AG04450 (cell line): ENCODE measurements at regions not wholly inside any gene's neighbourhood (a gene's known extent, or its start where the extent isn't known, plus 50 kb on each side); places are given as distances from the start of the nearest gene placed in this dataset.

Experiments used
- CTCF ChIA-PET: fragments of 300-600, 350-600 bp; formaldehyde crosslinking; extraction: SDS; loops from one replicate; lab custom pipeline; 2022; ENCODE audit warnings: antibody characterized with exemption, inconsistent platforms; lab: Charles Lee
- POLR2A ChIA-PET: fragments of 350-600 bp; formaldehyde crosslinking; extraction: SDS; loops from one replicate; lab custom pipeline; 2021; ENCODE audit warnings: antibody characterized with exemption, inconsistent platforms; lab: Yijun Ruan, JAX
- DNase-seq: peaks from one replicate; pipeline ENCODE4 v3.0.0-alpha.2; 2011; ENCODE audit warnings: low read depth, low spot score
- H3K27ac ChIP-seq: one replicate; pipeline ENCODE4 v1.5.1; 2012; ENCODE audit warnings: low read depth, low read length, control low read depth
- H3K27me3 ChIP-seq: one replicate; pipeline ENCODE4 v1.6.0; 2012; ENCODE audit warnings: low read length; ENCODE audit not compliant: control insufficient read depth, insufficient read depth
- H3K4me3 ChIP-seq: 2 replicates; pipeline ENCODE4 v1.5.1; 2011; ENCODE audit warnings: mild to moderate bottlenecking, low read depth, low read length, control low read depth
- H3K9me3 ChIP-seq: 2 replicates; pipeline ENCODE4 v1.5.1; 2012; ENCODE audit warnings: low read length; ENCODE audit not compliant: control insufficient read depth, insufficient read depth
- TF ChIP-seq, protein P1 (sequence below): IDR thresholded peaks from 2 replicates; pipeline ENCODE4 v1.5.1; 2011; ENCODE audit warnings: low read depth, low read length, control low read depth, inconsistent platforms

DNA sequence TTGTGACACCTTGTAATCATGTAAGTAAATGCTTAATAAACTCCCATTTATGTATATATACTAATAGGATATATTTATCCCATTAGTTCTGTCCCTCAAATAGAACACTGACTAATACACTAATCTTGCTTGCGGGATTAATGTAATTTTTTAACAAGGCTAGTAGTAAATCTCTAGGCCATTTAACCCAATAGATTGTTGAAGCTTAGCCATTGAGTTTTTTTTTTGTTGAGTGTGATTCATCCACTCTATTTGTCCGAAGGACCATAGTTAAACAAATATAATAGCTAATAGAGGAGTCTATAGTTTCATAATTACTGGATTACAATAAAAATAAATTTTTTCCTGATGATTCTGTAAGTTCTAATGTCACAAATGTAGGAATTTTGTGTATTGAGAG is 474.4 kb downstream of the CDH9 start:
- DNase-seq: no peak
- Histone ChIP-seq H3K27me3 (no peaks in the 10 kb centered on the region), H3K4me3 (no peak overlapping the region), H3K27ac (no peak overlapping the region), H3K9me3 (peaks cover 15% of the 10 kb centered on the region)
- ChIA-PET POLR2A (no interaction called here), CTCF (no interaction called here)
- TF ChIP-seq, protein P1, sequence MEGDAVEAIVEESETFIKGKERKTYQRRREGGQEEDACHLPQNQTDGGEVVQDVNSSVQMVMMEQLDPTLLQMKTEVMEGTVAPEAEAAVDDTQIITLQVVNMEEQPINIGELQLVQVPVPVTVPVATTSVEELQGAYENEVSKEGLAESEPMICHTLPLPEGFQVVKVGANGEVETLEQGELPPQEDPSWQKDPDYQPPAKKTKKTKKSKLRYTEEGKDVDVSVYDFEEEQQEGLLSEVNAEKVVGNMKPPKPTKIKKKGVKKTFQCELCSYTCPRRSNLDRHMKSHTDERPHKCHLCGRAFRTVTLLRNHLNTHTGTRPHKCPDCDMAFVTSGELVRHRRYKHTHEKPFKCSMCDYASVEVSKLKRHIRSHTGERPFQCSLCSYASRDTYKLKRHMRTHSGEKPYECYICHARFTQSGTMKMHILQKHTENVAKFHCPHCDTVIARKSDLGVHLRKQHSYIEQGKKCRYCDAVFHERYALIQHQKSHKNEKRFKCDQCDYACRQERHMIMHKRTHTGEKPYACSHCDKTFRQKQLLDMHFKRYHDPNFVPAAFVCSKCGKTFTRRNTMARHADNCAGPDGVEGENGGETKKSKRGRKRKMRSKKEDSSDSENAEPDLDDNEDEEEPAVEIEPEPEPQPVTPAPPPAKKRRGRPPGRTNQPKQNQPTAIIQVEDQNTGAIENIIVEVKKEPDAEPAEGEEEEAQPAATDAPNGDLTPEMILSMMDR: no peak

DNA sequence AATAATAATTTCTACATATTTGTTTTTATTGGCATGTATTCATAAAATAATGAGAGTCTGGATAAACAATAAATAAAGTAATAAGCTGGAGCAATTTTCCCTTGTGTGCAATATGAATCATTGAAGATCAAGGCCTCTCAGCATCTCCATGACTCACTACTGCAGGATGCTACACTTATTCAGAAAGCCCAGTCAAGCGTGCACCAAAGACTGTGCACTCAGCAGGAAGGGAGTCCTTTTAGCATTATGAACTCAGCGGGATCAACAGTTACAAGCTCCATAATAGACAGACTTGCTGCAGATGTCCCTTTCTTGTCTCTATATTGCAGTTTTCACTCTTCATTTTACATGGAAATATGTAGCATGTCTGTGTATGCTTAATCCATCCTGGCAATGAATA is 485.3 kb downstream of the CDH9 start:
- DNase-seq: no peak
- POLR2A ChIA-PET: no interaction called here
- Histone ChIP-seq H3K27ac (no peak overlapping the region), H3K9me3 (peaks cover 2% of the 10 kb centered on the region; the same call in 1 of the 2 replicates), H3K27me3 (no peaks in the 10 kb centered on the region), H3K4me3 (no peak overlapping the region)
- CTCF ChIA-PET: no interaction called here
- TF ChIP-seq, protein P1: no peak

DNA sequence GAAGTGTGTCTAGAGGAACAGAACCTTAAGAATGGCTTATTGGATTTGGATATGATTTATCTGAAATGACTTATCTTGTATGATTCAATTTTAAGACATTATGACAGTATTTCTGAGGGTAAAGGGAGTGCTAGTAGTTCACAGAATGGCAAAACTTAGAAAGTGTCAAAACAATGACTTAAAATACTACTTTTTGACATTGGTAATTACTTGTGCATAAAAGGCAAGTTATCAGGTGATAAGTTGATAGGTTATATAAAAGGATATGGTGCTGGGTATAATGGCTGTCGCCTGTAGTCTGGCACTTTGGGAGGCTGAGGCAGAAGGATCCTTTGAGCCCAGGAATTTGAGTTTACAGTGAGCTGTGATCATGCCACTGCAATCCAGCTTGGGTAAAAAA is 494.4 kb downstream of the CDH9 start:
- POLR2A ChIA-PET: no interaction called here
- Histone ChIP-seq H3K4me3 (no peak overlapping the region), H3K9me3 (peaks cover 8% of the 10 kb centered on the region; the same call in 1 of the 2 replicates), H3K27ac (no peak overlapping the region), H3K27me3 (no peaks in the 10 kb centered on the region)
- TF ChIP-seq, protein P1: no peak
- CTCF ChIA-PET: no interaction called here
- no peak for DNase-seq

DNA sequence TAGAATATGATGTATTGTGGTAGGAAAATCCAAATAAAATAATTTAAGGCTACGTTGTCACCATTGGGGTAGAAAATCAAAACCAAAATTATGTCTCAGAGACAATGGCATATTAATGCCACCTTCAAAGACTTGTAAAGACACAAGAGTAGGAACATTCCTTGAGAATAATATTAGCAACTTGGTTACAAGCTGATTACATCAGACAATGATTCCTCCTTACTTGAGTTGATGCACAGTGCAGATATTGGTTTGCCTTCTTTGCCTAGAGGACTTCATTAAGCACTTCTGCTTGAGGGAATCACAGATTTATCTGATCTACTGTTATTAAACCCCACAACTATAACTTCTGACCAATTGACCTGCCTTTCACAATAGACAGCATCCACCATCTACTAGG is 500.2 kb downstream of the CDH9 start:
- no peak overlapping the region for H3K27ac ChIP-seq
- CTCF ChIA-PET: no interaction called here
- DNase-seq: no peak
- peaks cover 5% of the 10 kb centered on the region; the same call in 1 of the 2 replicates for H3K9me3 ChIP-seq
- H3K4me3 ChIP-seq: no peak overlapping the region
- POLR2A ChIA-PET: no interaction called here
- TF ChIP-seq, protein P1: no peak
- no peaks in the 10 kb centered on the region for H3K27me3 ChIP-seq

GRCh38 chr5:26535215-26535614 is 503.2 kb downstream of the CDH9 start:
- no peak overlapping the region for H3K4me3 ChIP-seq
- no peaks in the 10 kb centered on the region for H3K9me3 ChIP-seq
- no peak for DNase-seq
- ChIA-PET CTCF (no interaction called here), POLR2A (no interaction called here)
- H3K27me3 ChIP-seq: no peaks in the 10 kb centered on the region
- TF ChIP-seq, protein P1: no peak
- H3K27ac ChIP-seq: no peak overlapping the region
